LNCAP (cell line): ENCODE measurements at regions not wholly inside any gene's neighbourhood (a gene's known extent, or its start where the extent isn't known, plus 50 kb on each side); places are given as distances from the start of the nearest gene placed in this dataset.

Experiments used
- CTCF ChIP-seq: fragments of 450-650 bp; IDR thresholded peaks from 2 replicates; pipeline ENCODE4 v1.5.1; 2017; ENCODE audit warnings: mild to moderate bottlenecking

- no peak for TF ChIP-seq CTCF
Observed at GRCh38 chr9:36479101-36479500, 79.0 kb upstream of the RNF38 start.

GRCh38 chr9:36471359-36471758, 71.3 kb upstream of the RNF38 start:
- TF ChIP-seq CTCF, result no peak

GRCh38 chr9:36470643-36471290, 70.7 kb upstream of the RNF38 start:
- TF ChIP-seq CTCF, result no peak

- no peak for TF ChIP-seq CTCF
Observed at GRCh38 chr9:36463467-36463866, 63.4 kb upstream of the RNF38 start.

- TF ChIP-seq CTCF, result no peak
Observed at GRCh38 chr9:36462245-36462644, 62.2 kb upstream of the RNF38 start.

- no peak for TF ChIP-seq CTCF
Observed at GRCh38 chr9:36461323-36461722, 61.3 kb upstream of the RNF38 start.

- no peak for TF ChIP-seq CTCF
Observed at GRCh38 chr9:36457836-36458429, 57.9 kb upstream of the RNF38 start.
